Keratinocyte (primary cell): ENCODE measurements at regions not wholly inside any gene's neighbourhood (a gene's known extent, or its start where the extent isn't known, plus 50 kb on each side); places are given as distances from the start of the nearest gene placed in this dataset.

ENCODE experiments used
- EZH2 ChIP-seq: IDR thresholded peaks from one replicate; pipeline ENCODE4 v1.6.1; 2012; ENCODE audit warnings: inconsistent platforms, mild to moderate bottlenecking, low read length, moderate library complexity
- TF ChIP-seq, protein P1 (sequence below), 3 experiments: IDR thresholded peaks in 1 of 3; conservative IDR thresholded peaks in 1 of 3; optimal IDR thresholded peaks in 1 of 3; 2 replicates in 2 of 3; 3 replicates in 1 of 3; pipeline versions ENCODE3 to v1.5.1; 2011; ENCODE audit warnings: low read length in 3 of 3, mild to moderate bottlenecking in 3 of 3, moderate library complexity in 2 of 3, control low read depth in 1 of 3, inconsistent platforms in 1 of 3; ENCODE audit not compliant: insufficient read depth in 2 of 3; ENCODE audit errors: extremely low read depth in 1 of 3

DNA sequence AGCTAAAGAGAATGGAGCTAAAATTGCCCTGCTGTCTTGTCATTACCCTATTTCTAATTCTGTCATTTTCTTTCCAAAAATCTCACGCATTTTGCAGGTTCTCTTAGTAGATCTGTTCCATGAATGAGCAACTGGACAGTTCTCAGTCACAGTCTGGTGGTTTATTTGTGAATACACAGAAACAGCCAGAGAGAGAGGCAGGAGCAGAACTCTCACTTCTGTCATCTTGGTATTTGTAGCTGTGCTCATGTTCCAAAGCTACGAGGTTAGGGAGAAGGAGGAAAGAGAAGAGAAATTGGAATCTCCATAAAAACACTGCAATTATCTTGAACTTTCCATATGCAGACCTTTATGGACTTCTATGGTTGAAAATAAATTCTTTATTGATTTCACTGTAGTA lies 118.0 kb upstream of the OR13F1 start:
- TF ChIP-seq, protein P1, sequence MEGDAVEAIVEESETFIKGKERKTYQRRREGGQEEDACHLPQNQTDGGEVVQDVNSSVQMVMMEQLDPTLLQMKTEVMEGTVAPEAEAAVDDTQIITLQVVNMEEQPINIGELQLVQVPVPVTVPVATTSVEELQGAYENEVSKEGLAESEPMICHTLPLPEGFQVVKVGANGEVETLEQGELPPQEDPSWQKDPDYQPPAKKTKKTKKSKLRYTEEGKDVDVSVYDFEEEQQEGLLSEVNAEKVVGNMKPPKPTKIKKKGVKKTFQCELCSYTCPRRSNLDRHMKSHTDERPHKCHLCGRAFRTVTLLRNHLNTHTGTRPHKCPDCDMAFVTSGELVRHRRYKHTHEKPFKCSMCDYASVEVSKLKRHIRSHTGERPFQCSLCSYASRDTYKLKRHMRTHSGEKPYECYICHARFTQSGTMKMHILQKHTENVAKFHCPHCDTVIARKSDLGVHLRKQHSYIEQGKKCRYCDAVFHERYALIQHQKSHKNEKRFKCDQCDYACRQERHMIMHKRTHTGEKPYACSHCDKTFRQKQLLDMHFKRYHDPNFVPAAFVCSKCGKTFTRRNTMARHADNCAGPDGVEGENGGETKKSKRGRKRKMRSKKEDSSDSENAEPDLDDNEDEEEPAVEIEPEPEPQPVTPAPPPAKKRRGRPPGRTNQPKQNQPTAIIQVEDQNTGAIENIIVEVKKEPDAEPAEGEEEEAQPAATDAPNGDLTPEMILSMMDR (optimal IDR thresholded peaks at IDR 0.05 in 1 of 3, IDR thresholded peaks at IDR 0.05 in 1 of 3, conservative IDR thresholded peaks at IDR 0.05 in 1 of 3; ENCODE audit: extremely low read depth in 1 of 3, insufficient read depth in 2 of 3, low read length in 3 of 3) = no peak
- TF ChIP-seq EZH2 = no peak
